Activated CD4-positive, CD25-positive, alpha-beta regulatory T cell treated with anti-CD3 and anti-CD28 coated beads, Interleukin-2, amount 50 U/mL, for 24 hours (primary cell): ENCODE measurements at regions not wholly inside any gene's neighbourhood (a gene's known extent, or its start where the extent isn't known, plus 50 kb on each side); places are given as distances from the start of the nearest gene placed in this dataset.

ENCODE experiments used
- ATAC-seq, 2 donors: fragments of 150-1000 bp; cut with Tn5 transposase; one replicate each; pipeline ENCODE4 v1.10.0; 2021; ENCODE audit warnings: mild to moderate bottlenecking in 1 of 2, moderate library complexity in 1 of 2

- no peak for ATAC-seq
Observed at GRCh38 chr2:236499691-236500578, 69.7 kb upstream of the ACKR3 start.

GRCh38 chr2:236501026-236501425 lies 68.6 kb upstream of the ACKR3 start:
- no peak for ATAC-seq

GRCh38 chr2:236501531-236501930 lies 68.1 kb upstream of the ACKR3 start:
- no peak for ATAC-seq

- ATAC-seq: no peak
Observed at GRCh38 chr2:236503100-236503499, 66.5 kb upstream of the ACKR3 start.

- ATAC-seq: no peak
Observed at GRCh38 chr2:236503583-236503982, 66.0 kb upstream of the ACKR3 start.

- ATAC-seq: no peak
Observed at GRCh38 chr2:236505041-236505440, 64.6 kb upstream of the ACKR3 start.

- no peak for ATAC-seq
Observed at GRCh38 chr2:236505648-236506047, 64.0 kb upstream of the ACKR3 start.

- peak; percentile 57 to 68 for ATAC-seq
Observed at GRCh38 chr2:236507393-236508085, 62.1 kb upstream of the ACKR3 start.

- ATAC-seq: no peak
Observed at GRCh38 chr2:236508466-236508865, 61.2 kb upstream of the ACKR3 start.

- ATAC-seq: no peak
Observed at GRCh38 chr2:236510034-236510433, 59.6 kb upstream of the ACKR3 start.

- ATAC-seq: no peak
Observed at GRCh38 chr2:236511266-236511665, 58.4 kb upstream of the ACKR3 start.

GRCh38 chr2:236512267-236512666 lies 57.4 kb upstream of the ACKR3 start:
- no peak for ATAC-seq

GRCh38 chr2:236512902-236513435 lies 56.7 kb upstream of the ACKR3 start:
- peak; percentile 86 to 87 for ATAC-seq

GRCh38 chr2:236513956-236514355 lies 55.7 kb upstream of the ACKR3 start:
- ATAC-seq: no peak

- no peak for ATAC-seq
Observed at GRCh38 chr2:236516708-236517107, 52.9 kb upstream of the ACKR3 start.

- ATAC-seq: no peak
Observed at GRCh38 chr2:236517251-236518031, 52.2 kb upstream of the ACKR3 start.
